ENCODE measurements at regions not wholly inside any gene's neighbourhood (a gene's known extent, or its start where the extent isn't known, plus 50 kb on each side); places are given as distances from the start of the nearest gene placed in this dataset.

DNA sequence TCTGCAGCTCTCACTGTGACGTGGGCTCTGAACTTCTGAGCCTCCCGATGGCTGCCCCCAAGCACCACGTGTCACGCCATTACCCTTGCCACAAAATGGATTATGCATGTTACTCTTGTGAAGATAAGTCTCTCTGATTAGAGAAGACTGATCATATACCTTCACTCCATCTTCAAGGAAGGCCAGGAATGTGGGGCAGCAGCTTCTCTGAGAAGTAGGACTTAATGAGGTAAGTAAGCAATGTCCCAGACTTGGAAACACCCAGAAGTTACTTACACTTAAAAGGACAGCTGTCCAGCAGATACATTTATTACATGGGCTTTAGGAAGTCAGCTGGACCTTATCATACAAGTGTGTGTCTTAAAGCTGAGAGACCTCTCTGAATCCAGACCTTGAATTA, 155.0 kb downstream of the FGF1 start:
- H3K4me3 ChIP-seq (ENCODE audit: low read depth, low read length), result no peak overlapping the region
- DNase-seq (ENCODE audit: low read depth), result no peak
- in situ Hi-C loops (cut with HindIII; ENCODE audit: low sequenced_read_pairs), result loop anchor here (25.0 kb wide), 1 partner anchor 219 kb away; no protein-coding TSS in a partner anchor
- TF ChIP-seq CTCF (IDR thresholded peaks at IDR 0.05; ENCODE audit: low read depth, low read length, missing control alignments), result no peak

DNA sequence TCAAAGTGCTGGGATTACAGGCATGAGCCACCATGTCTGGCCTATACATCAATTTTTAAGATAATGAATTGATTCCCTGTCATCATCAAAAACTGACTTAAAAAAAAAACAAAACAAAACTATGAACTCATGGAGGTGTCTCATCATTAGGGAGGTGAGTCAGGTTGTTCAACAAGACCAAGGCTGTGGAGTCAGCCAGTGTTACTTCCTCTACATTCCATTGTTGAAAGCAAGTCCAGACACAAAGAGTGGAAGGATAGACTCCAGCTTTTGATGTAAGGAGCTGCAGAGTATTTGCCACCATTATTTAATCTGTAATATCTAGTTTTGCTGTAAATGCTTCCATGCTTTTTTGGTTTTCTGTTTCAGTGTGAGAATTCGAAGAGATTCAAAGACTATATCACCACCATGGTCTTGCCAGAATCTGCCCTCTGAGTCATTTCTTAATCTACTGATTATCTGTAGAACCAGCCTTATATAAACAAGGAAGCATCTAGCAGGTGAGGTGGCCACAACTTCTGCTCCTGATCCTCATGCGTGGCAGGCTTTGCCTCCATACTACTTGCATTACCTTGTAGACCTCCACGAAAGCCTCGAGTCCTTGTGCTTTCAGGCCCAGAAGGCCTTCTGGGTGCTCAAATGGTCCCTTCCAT, 156.1 kb downstream of the FGF1 start:
- in situ Hi-C loops (cut with HindIII; ENCODE audit: low sequenced_read_pairs), result loop anchor here (25.0 kb wide), 1 partner anchor 217 kb away; no protein-coding TSS in a partner anchor
- DNase-seq (ENCODE audit: low read depth), result no peak
- H3K4me3 ChIP-seq (ENCODE audit: low read depth, low read length), result no peak overlapping the region
- no peak for TF ChIP-seq CTCF (IDR thresholded peaks at IDR 0.05; ENCODE audit: low read depth, low read length, missing control alignments)

DNA sequence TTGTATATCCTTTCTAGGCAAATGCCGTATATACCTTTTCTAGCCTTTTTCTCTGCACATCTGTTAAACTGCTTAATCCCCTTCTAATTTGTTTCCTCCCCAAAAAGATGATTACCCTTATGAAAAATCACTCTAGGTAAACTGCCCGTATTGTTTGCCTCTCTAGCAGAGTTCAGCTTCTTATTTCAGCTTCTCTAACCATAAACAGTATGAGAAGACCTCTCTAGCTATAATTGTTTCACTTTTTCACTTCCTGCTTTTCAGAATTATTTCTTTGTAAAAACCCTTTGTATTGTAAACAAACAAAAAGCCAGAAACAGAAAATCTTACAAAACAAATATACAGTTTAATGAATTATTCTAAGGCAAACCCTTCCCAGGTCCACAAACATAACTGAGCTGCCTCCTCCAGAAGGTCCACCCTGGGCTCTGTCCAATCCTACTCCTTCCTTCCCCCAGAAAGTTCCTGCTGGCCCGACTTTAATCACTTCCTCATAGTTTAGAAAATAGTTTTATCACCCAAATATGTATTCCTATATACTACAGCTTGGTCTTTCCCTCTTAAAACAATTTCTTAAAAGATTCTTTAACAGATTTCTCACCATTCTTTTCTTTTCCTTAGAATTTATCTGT, 158.1 kb downstream of the FGF1 start:
- TF ChIP-seq CTCF (IDR thresholded peaks at IDR 0.05; ENCODE audit: low read depth, low read length, missing control alignments), result no peak
- H3K4me3 ChIP-seq (ENCODE audit: low read depth, low read length), result no peak overlapping the region
- no peak for DNase-seq (ENCODE audit: low read depth)
- in situ Hi-C loops (cut with HindIII; ENCODE audit: low sequenced_read_pairs), result loop anchor here (25.0 kb wide), 1 partner anchor 215 kb away; no protein-coding TSS in a partner anchor

GRCh38 chr5:142527234-142527633, 158.7 kb downstream of the FGF1 start:
- DNase-seq (ENCODE audit: low read depth), result no peak
- H3K4me3 ChIP-seq (ENCODE audit: low read depth, low read length), result no peak overlapping the region
- TF ChIP-seq CTCF (IDR thresholded peaks at IDR 0.05; ENCODE audit: low read depth, low read length, missing control alignments), result no peak
- in situ Hi-C loops (cut with HindIII; ENCODE audit: low sequenced_read_pairs), result loop anchor here (25.0 kb wide), 1 partner anchor 215 kb away; no protein-coding TSS in a partner anchor

DNA sequence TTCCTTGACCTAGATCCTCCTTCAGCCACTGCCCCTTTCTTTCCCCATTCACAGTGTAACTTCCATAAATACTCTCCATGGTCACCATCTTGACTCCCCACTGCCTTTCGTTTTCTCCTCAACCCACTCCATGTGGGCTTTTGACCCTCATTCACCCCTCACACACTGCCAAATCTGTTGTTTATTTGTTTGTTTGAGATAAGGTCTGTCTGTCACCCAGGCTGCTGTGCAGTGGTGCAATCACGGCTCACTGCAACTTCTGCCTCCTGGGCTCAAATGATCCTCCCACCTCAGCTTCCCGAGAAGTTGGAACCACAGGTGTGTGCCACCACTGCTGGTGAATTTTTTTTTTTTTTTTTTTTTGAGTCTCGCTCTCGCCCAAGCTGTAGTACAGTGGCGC, 162.9 kb downstream of the FGF1 start:
- in situ Hi-C loops (cut with HindIII; ENCODE audit: low sequenced_read_pairs), result no loop called here
- H3K4me3 ChIP-seq (ENCODE audit: low read depth, low read length), result no peak overlapping the region
- DNase-seq (ENCODE audit: low read depth), result no peak
- TF ChIP-seq CTCF (IDR thresholded peaks at IDR 0.05; ENCODE audit: low read depth, low read length, missing control alignments), result no peak

- no peak for TF ChIP-seq CTCF (IDR thresholded peaks at IDR 0.05; ENCODE audit: low read depth, low read length, missing control alignments)
- no peak overlapping the region for H3K4me3 ChIP-seq (ENCODE audit: low read depth, low read length)
- in situ Hi-C loops (cut with HindIII; ENCODE audit: low sequenced_read_pairs), result no loop called here
- DNase-seq (ENCODE audit: low read depth), result no peak
Observed at GRCh38 chr5:142521706-142522105, 164.2 kb downstream of the FGF1 start.
